Liver (tissue), 8 donors: ENCODE measurements at regions not wholly inside any gene's neighbourhood (a gene's known extent, or its start where the extent isn't known, plus 50 kb on each side); places are given as distances from the start of the nearest gene placed in this dataset.

Experiments used
- DNase-seq: peaks from one replicate; pipeline ENCODE4 v3.0.0-alpha.2; 2017; ENCODE audit warnings: low spot score
- H3K27ac ChIP-seq, 2 donors: one replicate each; pipeline ENCODE4 v1.7.0; 2013; ENCODE audit warnings: inconsistent platforms in 2 of 2, low read length in 2 of 2, control low read depth in 1 of 2, low read depth in 1 of 2, mild to moderate bottlenecking in 1 of 2
- H3K27me3 ChIP-seq, 4 donors: one replicate each; pipeline versions ENCODE4 v1.6.1 to v1.7.0; 2013; ENCODE audit warnings: low read length in 3 of 4, inconsistent platforms in 1 of 4, mild to moderate bottlenecking in 1 of 4, moderate library complexity in 1 of 4; ENCODE audit not compliant: control insufficient read depth in 4 of 4, insufficient read depth in 4 of 4
- H3K36me3 ChIP-seq, 4 donors: one replicate each; pipeline versions ENCODE4 v1.6.1 to v1.7.0; 2013; ENCODE audit warnings: low read length in 3 of 4, mild to moderate bottlenecking in 3 of 4, low read depth in 1 of 4, moderate library complexity in 1 of 4; ENCODE audit not compliant: control insufficient read depth in 4 of 4, insufficient read depth in 3 of 4
- H3K4me1 ChIP-seq, 4 donors: one replicate each; pipeline versions ENCODE4 v1.6.1 to v1.7.0; 2013; ENCODE audit warnings: low read length in 3 of 4, mild to moderate bottlenecking in 3 of 4, moderate library complexity in 1 of 4; ENCODE audit not compliant: control insufficient read depth in 4 of 4, insufficient read depth in 4 of 4
- H3K4me3 ChIP-seq, 3 donors: one replicate each; pipeline versions ENCODE4 v1.6.1 to v1.7.0; 2013; ENCODE audit warnings: low read length in 3 of 3, control low read depth in 1 of 3, low read depth in 1 of 3, mild to moderate bottlenecking in 1 of 3
- H3K9ac ChIP-seq, 2 donors: one replicate each; pipeline ENCODE4 v1.7.0; 2013; ENCODE audit warnings: low read length in 2 of 2, mild to moderate bottlenecking in 2 of 2, moderate library complexity in 2 of 2, control low read depth in 1 of 2, low read depth in 1 of 2
- H3K9me3 ChIP-seq, 4 donors: one replicate each; pipeline versions ENCODE4 v1.6.1 to v1.7.0; 2013; ENCODE audit warnings: low read length in 3 of 4; ENCODE audit not compliant: control insufficient read depth in 4 of 4
- EGR1 ChIP-seq, 2 donors: IDR thresholded peaks; 2 replicates each; pipeline ENCODE4 v1.6.1; 2016 to 2018; ENCODE audit warnings: antibody characterized with exemption in 2 of 2, low read depth in 2 of 2
- FOXA1 ChIP-seq: IDR thresholded peaks from 2 replicates; pipeline ENCODE4 v1.6.1; 2016; ENCODE audit warnings: antibody characterized with exemption
- FOXA2 ChIP-seq: IDR thresholded peaks from 2 replicates; pipeline ENCODE4 v1.6.1; 2016; ENCODE audit warnings: antibody characterized with exemption
- GABPA ChIP-seq, 2 donors: IDR thresholded peaks in 1 of 2; conservative IDR thresholded peaks in 1 of 2; 2 replicates each; pipeline ENCODE4 v1.6.1; 2016; ENCODE audit warnings: antibody characterized with exemption in 2 of 2, mild to moderate bottlenecking in 1 of 2, moderate library complexity in 1 of 2
- HNF4A ChIP-seq, 2 donors: conservative IDR thresholded peaks; 2 replicates each; pipeline ENCODE4 v1.6.1; 2016; ENCODE audit warnings: antibody characterized with exemption in 2 of 2, mild to moderate bottlenecking in 2 of 2
- HNF4G ChIP-seq: IDR thresholded peaks from 2 replicates; pipeline ENCODE4 v1.6.1; 2016; ENCODE audit warnings: antibody characterized with exemption
- JUND ChIP-seq, 2 donors: IDR thresholded peaks; 2 replicates each; pipeline ENCODE4 v1.6.1; 2016; ENCODE audit warnings: antibody characterized with exemption in 2 of 2
- RAD21 ChIP-seq, 2 donors: IDR thresholded peaks; 2 replicates each; pipeline ENCODE4 v1.6.1; 2016; ENCODE audit warnings: antibody characterized with exemption in 2 of 2, mild to moderate bottlenecking in 2 of 2
- RXRA ChIP-seq, 2 donors: IDR thresholded peaks; 2 replicates each; pipeline ENCODE4 v1.6.1; 2017 to 2018; ENCODE audit warnings: antibody characterized with exemption in 2 of 2, mild to moderate bottlenecking in 1 of 2
- SP1 ChIP-seq: IDR thresholded peaks from 2 replicates; pipeline ENCODE4 v1.6.1; 2018; ENCODE audit warnings: antibody characterized with exemption, mild to moderate bottlenecking
- TAF1 ChIP-seq: conservative IDR thresholded peaks from 2 replicates; pipeline ENCODE4 v1.6.1; 2016; ENCODE audit warnings: antibody characterized with exemption, mild to moderate bottlenecking
- YY1 ChIP-seq: IDR thresholded peaks from 2 replicates; pipeline ENCODE4 v1.6.1; 2016; ENCODE audit warnings: antibody characterized with exemption, mild to moderate bottlenecking
- ZBTB33 ChIP-seq: IDR thresholded peaks from 2 replicates; pipeline ENCODE4 v1.6.1; 2016; ENCODE audit warnings: antibody characterized with exemption
- WGBS: extraction: QIAGEN DNeasy Blood & Tissue Kit; methylation state at CpG from one replicate; pipeline ENCODE4 v1.1.7; 2013; 5-methylcytosine and 5-hydroxymethylcytosine counted together
- TF ChIP-seq, protein P1 (sequence below): IDR thresholded peaks from 2 replicates; pipeline ENCODE4 v1.6.1; 2016; ENCODE audit warnings: antibody characterized with exemption, mild to moderate bottlenecking
- TF ChIP-seq, protein P2 (sequence below): IDR thresholded peaks from 2 replicates; pipeline ENCODE4 v1.6.1; 2016; ENCODE audit warnings: antibody characterized with exemption
- TF ChIP-seq, protein P3 (sequence below): IDR thresholded peaks from 2 replicates; pipeline ENCODE4 v1.6.1; 2016; ENCODE audit warnings: antibody characterized with exemption
- TF ChIP-seq, protein P4 (sequence below): fragments of 150-350 bp; IDR thresholded peaks from 2 replicates; pipeline ENCODE4 v1.5.1; 2017; ENCODE audit warnings: improper control_type of control experiment, low read depth, low read length; ENCODE audit not compliant: missing input control
- donor health status: healthy.
- donor health status: healthy.
- donor health status: healthy.
- donor health status: healthy.
- donor health status: healthy.

DNA sequence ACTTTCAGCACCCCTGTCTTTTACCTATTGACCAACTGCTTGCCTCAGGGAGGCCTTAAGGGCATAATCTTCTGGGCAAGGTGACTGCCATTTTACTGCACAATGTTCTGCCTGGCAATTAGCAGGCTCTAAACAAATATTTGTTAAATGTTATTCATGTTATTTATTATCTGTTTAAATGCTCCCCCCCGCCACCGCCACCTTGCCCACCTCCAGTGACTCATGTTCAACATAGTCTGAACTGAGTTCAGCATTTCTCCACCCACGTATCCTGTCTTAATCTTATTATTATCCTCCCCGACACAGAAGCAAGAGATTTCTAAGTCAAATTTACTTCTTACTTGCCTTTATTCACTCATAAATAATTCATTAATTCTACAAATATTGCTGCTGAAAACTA, 144.8 kb downstream of the LIG4 start:
- Histone ChIP-seq H3K4me1 (no peaks in the 10 kb centered on the region), H3K27ac (no peak overlapping the region), H3K9me3 (peaks cover 0 to 7% (median under 1%) of the 10 kb centered on the region in 4 donors), H3K27me3 (peaks cover 0 to 2% (median 0%) of the 10 kb centered on the region in 4 donors), H3K9ac (no peak overlapping the region), H3K4me3 (no peak overlapping the region), H3K36me3 (no peaks in the 10 kb centered on the region)
- WGBS = 89% methylated on average over 4 of the region's 4 CpGs
- no peak for DNase-seq
- TF ChIP-seq FOXA2 = no peak
- TF ChIP-seq YY1 = no peak
- TF ChIP-seq, protein P1, sequence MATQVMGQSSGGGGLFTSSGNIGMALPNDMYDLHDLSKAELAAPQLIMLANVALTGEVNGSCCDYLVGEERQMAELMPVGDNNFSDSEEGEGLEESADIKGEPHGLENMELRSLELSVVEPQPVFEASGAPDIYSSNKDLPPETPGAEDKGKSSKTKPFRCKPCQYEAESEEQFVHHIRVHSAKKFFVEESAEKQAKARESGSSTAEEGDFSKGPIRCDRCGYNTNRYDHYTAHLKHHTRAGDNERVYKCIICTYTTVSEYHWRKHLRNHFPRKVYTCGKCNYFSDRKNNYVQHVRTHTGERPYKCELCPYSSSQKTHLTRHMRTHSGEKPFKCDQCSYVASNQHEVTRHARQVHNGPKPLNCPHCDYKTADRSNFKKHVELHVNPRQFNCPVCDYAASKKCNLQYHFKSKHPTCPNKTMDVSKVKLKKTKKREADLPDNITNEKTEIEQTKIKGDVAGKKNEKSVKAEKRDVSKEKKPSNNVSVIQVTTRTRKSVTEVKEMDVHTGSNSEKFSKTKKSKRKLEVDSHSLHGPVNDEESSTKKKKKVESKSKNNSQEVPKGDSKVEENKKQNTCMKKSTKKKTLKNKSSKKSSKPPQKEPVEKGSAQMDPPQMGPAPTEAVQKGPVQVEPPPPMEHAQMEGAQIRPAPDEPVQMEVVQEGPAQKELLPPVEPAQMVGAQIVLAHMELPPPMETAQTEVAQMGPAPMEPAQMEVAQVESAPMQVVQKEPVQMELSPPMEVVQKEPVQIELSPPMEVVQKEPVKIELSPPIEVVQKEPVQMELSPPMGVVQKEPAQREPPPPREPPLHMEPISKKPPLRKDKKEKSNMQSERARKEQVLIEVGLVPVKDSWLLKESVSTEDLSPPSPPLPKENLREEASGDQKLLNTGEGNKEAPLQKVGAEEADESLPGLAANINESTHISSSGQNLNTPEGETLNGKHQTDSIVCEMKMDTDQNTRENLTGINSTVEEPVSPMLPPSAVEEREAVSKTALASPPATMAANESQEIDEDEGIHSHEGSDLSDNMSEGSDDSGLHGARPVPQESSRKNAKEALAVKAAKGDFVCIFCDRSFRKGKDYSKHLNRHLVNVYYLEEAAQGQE = no peak
- no peak for TF ChIP-seq FOXA1
- TF ChIP-seq HNF4G = no peak
- TF ChIP-seq TAF1 = no peak
- TF ChIP-seq RAD21 (IDR thresholded peaks at IDR 0.05) = no peak
- no peak for TF ChIP-seq EGR1 (IDR thresholded peaks at IDR 0.05; ENCODE audit: low read depth in 2 of 2)
- TF ChIP-seq, protein P2, sequence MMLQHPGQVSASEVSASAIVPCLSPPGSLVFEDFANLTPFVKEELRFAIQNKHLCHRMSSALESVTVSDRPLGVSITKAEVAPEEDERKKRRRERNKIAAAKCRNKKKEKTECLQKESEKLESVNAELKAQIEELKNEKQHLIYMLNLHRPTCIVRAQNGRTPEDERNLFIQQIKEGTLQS = no peak
- no peak for TF ChIP-seq ZBTB33
- no peak for TF ChIP-seq RXRA (IDR thresholded peaks at IDR 0.05)
- no peak for TF ChIP-seq JUND (IDR thresholded peaks at IDR 0.05)

GRCh38 chr13:108069521-108070210, 145.7 kb downstream of the LIG4 start:
- WGBS = 64% methylated on average over 4 of the region's 4 CpGs
- no peaks in the 10 kb centered on the region for H3K4me1 ChIP-seq
- DNase-seq = no peak

More at GRCh38 chr13:108069521-108070210, 145.7 kb downstream of the LIG4 start:
- Histone ChIP-seq H3K36me3 (no peaks in the 10 kb centered on the region), H3K9ac (no peak overlapping the region), H3K27ac (no peak overlapping the region), H3K9me3 (peaks cover 0 to 7% (median under 1%) of the 10 kb centered on the region in 4 donors), H3K4me3 (no peak overlapping the region), H3K27me3 (peaks cover 0 to 2% (median 0%) of the 10 kb centered on the region in 4 donors)
- TF ChIP-seq EGR1 (IDR thresholded peaks at IDR 0.05; ENCODE audit: low read depth in 2 of 2) = no peak
- TF ChIP-seq FOXA1 = no peak
- TF ChIP-seq, protein P2 = no peak
- no peak for TF ChIP-seq HNF4G
- TF ChIP-seq GABPA (IDR thresholded peaks at IDR 0.05 in 1 of 2, conservative IDR thresholded peaks at IDR 0.05 in 1 of 2) = no peak
- no peak for TF ChIP-seq JUND (IDR thresholded peaks at IDR 0.05)
- no peak for TF ChIP-seq ZBTB33
- TF ChIP-seq, protein P3, sequence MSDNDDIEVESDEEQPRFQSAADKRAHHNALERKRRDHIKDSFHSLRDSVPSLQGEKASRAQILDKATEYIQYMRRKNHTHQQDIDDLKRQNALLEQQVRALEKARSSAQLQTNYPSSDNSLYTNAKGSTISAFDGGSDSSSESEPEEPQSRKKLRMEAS = no peak
- TF ChIP-seq YY1 = no peak
- TF ChIP-seq RXRA (IDR thresholded peaks at IDR 0.05) = no peak
- TF ChIP-seq, protein P4, sequence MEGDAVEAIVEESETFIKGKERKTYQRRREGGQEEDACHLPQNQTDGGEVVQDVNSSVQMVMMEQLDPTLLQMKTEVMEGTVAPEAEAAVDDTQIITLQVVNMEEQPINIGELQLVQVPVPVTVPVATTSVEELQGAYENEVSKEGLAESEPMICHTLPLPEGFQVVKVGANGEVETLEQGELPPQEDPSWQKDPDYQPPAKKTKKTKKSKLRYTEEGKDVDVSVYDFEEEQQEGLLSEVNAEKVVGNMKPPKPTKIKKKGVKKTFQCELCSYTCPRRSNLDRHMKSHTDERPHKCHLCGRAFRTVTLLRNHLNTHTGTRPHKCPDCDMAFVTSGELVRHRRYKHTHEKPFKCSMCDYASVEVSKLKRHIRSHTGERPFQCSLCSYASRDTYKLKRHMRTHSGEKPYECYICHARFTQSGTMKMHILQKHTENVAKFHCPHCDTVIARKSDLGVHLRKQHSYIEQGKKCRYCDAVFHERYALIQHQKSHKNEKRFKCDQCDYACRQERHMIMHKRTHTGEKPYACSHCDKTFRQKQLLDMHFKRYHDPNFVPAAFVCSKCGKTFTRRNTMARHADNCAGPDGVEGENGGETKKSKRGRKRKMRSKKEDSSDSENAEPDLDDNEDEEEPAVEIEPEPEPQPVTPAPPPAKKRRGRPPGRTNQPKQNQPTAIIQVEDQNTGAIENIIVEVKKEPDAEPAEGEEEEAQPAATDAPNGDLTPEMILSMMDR = no peak
- TF ChIP-seq SP1 = no peak
- no peak for TF ChIP-seq HNF4A (conservative IDR thresholded peaks at IDR 0.05)
- no peak for TF ChIP-seq RAD21 (IDR thresholded peaks at IDR 0.05)
